ENCODE measurements at regions not wholly inside any gene's neighbourhood (a gene's known extent, or its start where the extent isn't known, plus 50 kb on each side); places are given as distances from the start of the nearest gene placed in this dataset.

GRCh38 chr10:128680116-128680515 is 553.9 kb upstream of the MKI67 start:
- TF ChIP-seq, protein P1, sequence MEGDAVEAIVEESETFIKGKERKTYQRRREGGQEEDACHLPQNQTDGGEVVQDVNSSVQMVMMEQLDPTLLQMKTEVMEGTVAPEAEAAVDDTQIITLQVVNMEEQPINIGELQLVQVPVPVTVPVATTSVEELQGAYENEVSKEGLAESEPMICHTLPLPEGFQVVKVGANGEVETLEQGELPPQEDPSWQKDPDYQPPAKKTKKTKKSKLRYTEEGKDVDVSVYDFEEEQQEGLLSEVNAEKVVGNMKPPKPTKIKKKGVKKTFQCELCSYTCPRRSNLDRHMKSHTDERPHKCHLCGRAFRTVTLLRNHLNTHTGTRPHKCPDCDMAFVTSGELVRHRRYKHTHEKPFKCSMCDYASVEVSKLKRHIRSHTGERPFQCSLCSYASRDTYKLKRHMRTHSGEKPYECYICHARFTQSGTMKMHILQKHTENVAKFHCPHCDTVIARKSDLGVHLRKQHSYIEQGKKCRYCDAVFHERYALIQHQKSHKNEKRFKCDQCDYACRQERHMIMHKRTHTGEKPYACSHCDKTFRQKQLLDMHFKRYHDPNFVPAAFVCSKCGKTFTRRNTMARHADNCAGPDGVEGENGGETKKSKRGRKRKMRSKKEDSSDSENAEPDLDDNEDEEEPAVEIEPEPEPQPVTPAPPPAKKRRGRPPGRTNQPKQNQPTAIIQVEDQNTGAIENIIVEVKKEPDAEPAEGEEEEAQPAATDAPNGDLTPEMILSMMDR (conservative IDR thresholded peaks at IDR 0.05 in 1 of 2, IDR thresholded peaks at IDR 0.05 in 1 of 2; ENCODE audit: extremely low read depth in 1 of 2, insufficient read depth in 1 of 2, low read depth in 1 of 2, low read length in 2 of 2) = no peak
- no peak for TF ChIP-seq EZH2 (IDR thresholded peaks at IDR 0.05; ENCODE audit: borderline replicate concordance, low read length)

All from mammary epithelial cell (primary cell).